K562 (cell line): ENCODE measurements at regions not wholly inside any gene's neighbourhood (a gene's known extent, or its start where the extent isn't known, plus 50 kb on each side); places are given as distances from the start of the nearest gene placed in this dataset.

ENCODE experiments used
- CHD4 ChIP-seq: fragments of 200-600 bp; sonication (generic); IDR thresholded peaks from 3 replicates; pipeline ENCODE4 v1.6.1; 2012; ENCODE audit warnings: low read depth, mild to moderate bottlenecking, mixed read lengths, low read length, inconsistent platforms; ENCODE audit not compliant: insufficient read depth, insufficient replicate concordance, poor library complexity, severe bottlenecking
- EP400 ChIP-seq: fragments of 450-650 bp; IDR thresholded peaks from 2 replicates; pipeline ENCODE4 v1.6.1; 2017; ENCODE audit warnings: antibody characterized with exemption, mild to moderate bottlenecking, moderate library complexity
- GATAD2B ChIP-seq: fragments of 450-650 bp; IDR thresholded peaks from 2 replicates; pipeline ENCODE4 v1.6.1; 2017; ENCODE audit warnings: mild to moderate bottlenecking, borderline replicate concordance
- HMGXB4 ChIP-seq: sonication (generic); formaldehyde crosslinking; IDR thresholded peaks from 2 replicates; pipeline ENCODE4 v1.8.1; 2023; ENCODE audit warnings: mild to moderate bottlenecking, missing genetic modification reagents
- KLF16 ChIP-seq: IDR thresholded peaks from 2 replicates; pipeline ENCODE4 v1.6.1; 2016; ENCODE audit warnings: antibody characterized with exemption
- MYNN ChIP-seq, 2 experiments: sonication (generic); formaldehyde crosslinking in 1 of 2; IDR thresholded peaks; 2 replicates each; pipeline versions ENCODE4 v1.5.0 to v1.6.1; 2016 to 2020; ENCODE audit warnings: antibody characterized with exemption in 1 of 2, missing genetic modification reagents in 1 of 2
- NR2C2 ChIP-seq, 2 experiments: fragments of 200-800 bp in 1 of 2; sonication (Bioruptor generic) in 1 of 2; sonication (generic) in 1 of 2; formaldehyde crosslinking in 1 of 2; IDR thresholded peaks; 2 replicates each; pipeline versions ENCODE4 v1.6.1 to v1.8.0; 2016 to 2022; ENCODE audit warnings: mild to moderate bottlenecking in 1 of 2, missing compliant biosample characterization in 1 of 2, missing genetic modification characterization in 1 of 2, missing genetic modification reagents in 1 of 2
- NRF1 ChIP-seq, 2 experiments: fragments of 450-650 bp; IDR thresholded peaks in 1 of 2; conservative IDR thresholded peaks in 1 of 2; 2 replicates each; pipeline ENCODE4 v1.6.1; 2014; ENCODE audit warnings: mild to moderate bottlenecking in 2 of 2
- PHF20 ChIP-seq: fragments of 450-650 bp; IDR thresholded peaks from 2 replicates; pipeline ENCODE4 v1.6.1; 2018; ENCODE audit not compliant: partially characterized antibody
- POLR2G ChIP-seq: fragments of 200-400 bp; formaldehyde crosslinking; IDR thresholded peaks from 2 replicates; pipeline ENCODE4 v1.6.1; 2017; ENCODE audit warnings: low read depth, mild to moderate bottlenecking, antibody characterized with exemption, low read length, moderate library complexity
- RFX1 ChIP-seq: fragments of 450-650 bp; IDR thresholded peaks from 2 replicates; pipeline ENCODE4 v1.6.1; 2016; ENCODE audit warnings: mild to moderate bottlenecking, moderate library complexity
- TAF1 ChIP-seq: IDR thresholded peaks from 2 replicates; pipeline ENCODE4 v1.6.1; 2011; ENCODE audit warnings: mild to moderate bottlenecking, low read length, moderate library complexity; ENCODE audit not compliant: insufficient read depth, control insufficient read depth, severe bottlenecking; ENCODE audit errors: extremely low read depth
- TFE3 ChIP-seq: fragments of 450-650 bp; formaldehyde crosslinking; IDR thresholded peaks from 2 replicates; pipeline ENCODE4 v1.4.0; 2020; ENCODE audit warnings: mild to moderate bottlenecking, mixed read lengths
- ZBTB11 ChIP-seq, 3 experiments: fragments of 200-800 bp in 1 of 3; fragments of 250-450 bp in 1 of 3; fragments of 450-650 bp in 1 of 3; sonication (Bioruptor Pico) in 1 of 3; sonication (Bioruptor generic) in 1 of 3; formaldehyde crosslinking in 1 of 3; IDR thresholded peaks; 2 replicates each; pipeline versions ENCODE4 v1.6.1 to v1.8.0; 2016 to 2022; ENCODE audit warnings: mild to moderate bottlenecking in 2 of 3, missing genetic modification characterization in 2 of 3, missing compliant biosample characterization in 1 of 3, moderate library complexity in 1 of 3
- ZBTB2 ChIP-seq: fragments of 450-650 bp; IDR thresholded peaks from 2 replicates; pipeline ENCODE4 v1.6.1; 2016; ENCODE audit warnings: antibody characterized with exemption

GRCh38 chrX:55160685-55161552 lies 59.2 kb upstream of the PAGE5 start (continued):
- 0 out of 2 replicates have a peak, but pooled peaks have one; percentile 19 for TF ChIP-seq ZBTB2
- TF ChIP-seq NR2C2 (CRISPR knock-in tag; IDR thresholded peaks at IDR 0.05) = no peak
- TF ChIP-seq NR2C2 (tag; IDR thresholded peaks at IDR 0.05) = peak; percentile 83
- no peak for TF ChIP-seq HMGXB4 (CRISPR knock-in tag)
- peak in 1 of 3 experiments; percentile 79; a peak in 3 of 6 replicates for TF ChIP-seq ZBTB11 (CRISPR knock-in tag; IDR thresholded peaks at IDR 0.05)
- TF ChIP-seq PHF20 = peak; percentile 20
- no peak for TF ChIP-seq TFE3
- TF ChIP-seq RFX1 = peak; percentile 94
- peak; percentile 57; the same call in 1 of the 2 replicates for TF ChIP-seq KLF16
- TF ChIP-seq POLR2G = peak; percentile 84
- TF ChIP-seq CHD4 = no peak
- TF ChIP-seq EP400 = peak; percentile 65
- TF ChIP-seq MYNN (IDR thresholded peaks at IDR 0.05) = peak; percentile 48; the same call in 1 of the 2 replicates
- no peak for TF ChIP-seq MYNN (CRISPR knock-in tag; IDR thresholded peaks at IDR 0.05)
- peak; percentile 73 for TF ChIP-seq GATAD2B
- peak; percentile 93 to 94 for TF ChIP-seq NRF1 (conservative IDR thresholded peaks at IDR 0.05 in 1 of 2, IDR thresholded peaks at IDR 0.05 in 1 of 2)
- TF ChIP-seq TAF1 = peak; percentile 31
